HG03066 (cell line): ENCODE measurements at regions not wholly inside any gene's neighbourhood (a gene's known extent, or its start where the extent isn't known, plus 50 kb on each side); places are given as distances from the start of the nearest gene placed in this dataset.

ENCODE experiments used
- ATAC-seq: cut with Tn5 transposase; IDR thresholded peaks from one replicate; pipeline ENCODE4 v1.9.1; 2021; ENCODE audit warnings: low read depth; ENCODE audit not compliant: unreplicated experiment

DNA sequence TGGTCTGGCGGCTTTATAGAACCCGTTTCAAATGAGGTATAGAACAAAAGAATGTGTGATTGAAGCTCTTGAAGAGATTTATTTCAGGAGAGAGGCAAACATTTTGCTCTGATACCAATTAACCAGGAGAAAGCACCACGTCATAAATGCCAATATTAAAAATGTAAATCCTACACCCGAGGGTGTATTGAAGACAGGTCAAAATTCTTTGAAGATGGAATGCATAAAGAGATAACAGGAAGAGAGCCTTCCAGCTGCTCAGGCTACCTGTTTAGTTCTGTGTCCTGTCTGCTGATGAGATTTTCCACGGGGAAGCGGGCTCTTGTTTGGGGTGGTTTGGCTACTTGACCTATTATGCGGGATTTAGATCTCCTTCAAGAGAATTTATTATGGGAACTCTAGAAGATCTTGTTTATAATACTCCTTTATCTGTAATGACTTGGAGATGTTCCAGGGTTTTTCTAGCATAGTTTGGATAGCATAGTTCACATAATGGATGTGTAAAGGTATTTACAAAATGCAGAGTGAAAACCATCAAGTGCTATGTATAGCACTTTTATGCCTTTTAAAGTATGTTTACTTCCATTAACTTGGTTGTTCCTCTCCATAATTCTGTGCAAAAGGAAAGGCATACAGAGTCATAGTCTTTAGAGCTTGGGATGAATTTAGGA, 204.5 kb upstream of the SPRED2 start:
- no peak for ATAC-seq

DNA sequence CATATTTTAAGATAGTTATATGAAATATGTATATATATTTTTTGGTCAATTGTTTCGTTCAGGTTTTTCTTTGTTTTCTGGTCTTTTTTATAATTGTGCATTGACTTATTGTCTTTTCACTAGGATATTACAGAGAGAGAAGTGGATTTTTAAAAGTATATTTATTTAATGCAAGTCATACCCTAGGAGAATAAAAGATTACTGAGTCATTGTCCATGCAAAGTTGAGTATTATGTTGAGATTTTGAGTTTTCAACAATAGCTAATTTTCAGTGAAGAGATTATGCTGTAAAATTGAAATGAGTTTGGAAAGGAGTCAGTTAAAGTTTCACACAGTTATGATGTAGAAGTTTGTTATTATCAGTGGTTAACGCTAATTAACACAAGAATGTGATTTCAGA, 203.6 kb upstream of the SPRED2 start:
- no peak for ATAC-seq

- no peak for ATAC-seq
Measured at GRCh38 chr2:65634304-65634703, 201.9 kb upstream of the SPRED2 start.

GRCh38 chr2:65630643-65631042, 198.2 kb upstream of the SPRED2 start:
- ATAC-seq = no peak

- no peak for ATAC-seq
Measured at GRCh38 chr2:65628156-65628555, 195.8 kb upstream of the SPRED2 start.

GRCh38 chr2:65626831-65627230, 194.4 kb upstream of the SPRED2 start:
- ATAC-seq = no peak

GRCh38 chr2:65625982-65626381, 193.6 kb upstream of the SPRED2 start:
- ATAC-seq = no peak

DNA sequence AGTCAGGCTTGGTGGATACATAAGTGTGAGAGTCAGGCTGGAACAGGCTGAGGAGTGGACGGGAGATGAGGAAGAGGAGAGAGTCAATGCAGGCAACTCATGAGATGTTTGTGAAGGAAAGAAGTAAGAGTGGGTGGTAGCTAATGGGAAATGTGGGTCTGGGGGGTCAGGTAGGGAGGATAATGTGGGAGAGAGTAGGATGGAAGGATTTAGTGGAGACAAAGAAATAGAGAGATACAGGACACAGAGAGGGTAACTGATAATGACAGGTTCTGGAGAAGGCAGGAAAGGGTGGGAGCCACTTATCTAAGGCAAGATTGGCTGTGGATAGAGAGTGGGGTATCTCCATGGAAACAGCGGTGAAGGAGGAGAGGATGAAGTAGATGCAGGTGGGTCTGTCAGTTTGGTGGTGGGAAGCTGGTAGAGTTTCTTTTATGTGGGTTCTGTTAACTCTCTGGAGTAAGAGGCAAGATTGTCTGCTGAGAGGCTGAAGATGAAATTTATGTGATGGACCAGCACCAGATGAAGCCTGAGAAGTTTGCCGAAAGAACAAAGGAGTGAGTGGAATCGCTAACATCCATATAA, 190.6 kb upstream of the SPRED2 start:
- no peak for ATAC-seq

- no peak for ATAC-seq
Measured at GRCh38 chr2:65622499-65622898, 190.1 kb upstream of the SPRED2 start.

- no peak for ATAC-seq
Measured at GRCh38 chr2:65620524-65620923, 188.1 kb upstream of the SPRED2 start.

GRCh38 chr2:65620026-65620425, 187.6 kb upstream of the SPRED2 start:
- ATAC-seq = no peak

DNA sequence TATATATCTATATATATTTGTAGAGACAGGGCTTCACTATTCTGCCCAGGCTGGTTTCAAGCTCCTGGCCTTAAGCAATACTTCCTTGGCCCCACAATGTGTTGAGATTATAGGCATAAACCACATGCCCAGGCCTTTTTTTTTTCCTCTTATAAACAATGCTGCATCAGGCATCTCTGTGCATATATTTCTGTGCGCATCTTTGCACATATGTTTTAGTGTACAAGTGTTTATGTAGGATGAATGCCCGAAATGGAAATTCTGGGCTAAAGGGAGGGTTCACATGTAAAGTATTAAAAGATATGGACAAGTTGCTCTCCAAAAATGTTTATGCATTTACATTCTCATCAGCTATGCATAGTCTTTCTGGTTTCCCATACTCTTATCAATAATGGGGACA, 183.2 kb upstream of the SPRED2 start:
- ATAC-seq = no peak

DNA sequence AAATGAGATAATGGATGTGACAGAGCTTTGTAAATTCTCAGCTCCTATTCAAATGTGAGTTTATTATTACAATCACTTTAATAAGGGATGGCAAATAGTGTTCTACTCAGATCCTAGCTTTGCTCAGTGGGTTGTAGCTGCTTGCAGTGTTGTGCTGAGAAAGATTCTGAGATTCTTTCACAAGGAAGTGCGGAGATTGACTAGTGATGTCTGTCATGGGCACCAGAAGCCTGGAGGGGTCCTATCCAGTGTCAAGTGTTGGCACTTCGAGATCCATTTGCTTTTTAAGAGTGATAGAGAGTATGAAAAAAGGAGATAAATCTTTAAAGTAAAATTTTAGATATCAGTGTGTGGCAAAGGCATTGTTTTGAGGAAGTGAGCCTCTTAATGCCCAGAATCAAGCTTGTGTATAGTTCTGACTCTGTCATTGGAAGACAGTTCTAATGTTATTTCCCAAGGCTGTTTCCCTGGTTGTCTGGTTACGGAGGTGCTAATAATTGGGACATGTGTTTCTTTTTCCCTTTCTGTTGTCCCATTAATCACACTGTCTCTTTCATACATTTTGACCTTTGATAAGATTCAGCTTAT, 181.7 kb upstream of the SPRED2 start:
- no peak for ATAC-seq

DNA sequence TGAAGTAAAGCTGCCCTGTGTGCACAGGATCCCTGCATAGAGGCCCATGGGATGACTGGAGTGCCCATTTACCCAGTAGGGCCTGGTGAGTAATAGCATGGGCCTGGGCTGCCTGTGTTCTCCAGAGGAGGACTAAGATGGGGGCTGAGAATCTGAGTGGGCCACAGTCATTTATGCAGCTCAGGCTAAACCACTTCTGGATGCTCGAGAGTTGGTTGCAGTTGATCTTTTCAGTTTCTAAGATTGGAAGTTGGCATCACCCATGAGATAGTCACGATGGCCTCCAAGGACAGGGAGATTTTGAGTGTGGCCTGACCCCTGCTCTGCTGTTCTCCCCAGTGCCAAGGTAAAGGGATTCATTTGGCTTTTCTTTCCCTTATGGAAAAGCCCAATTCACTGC, 179.1 kb upstream of the SPRED2 start:
- no peak for ATAC-seq

DNA sequence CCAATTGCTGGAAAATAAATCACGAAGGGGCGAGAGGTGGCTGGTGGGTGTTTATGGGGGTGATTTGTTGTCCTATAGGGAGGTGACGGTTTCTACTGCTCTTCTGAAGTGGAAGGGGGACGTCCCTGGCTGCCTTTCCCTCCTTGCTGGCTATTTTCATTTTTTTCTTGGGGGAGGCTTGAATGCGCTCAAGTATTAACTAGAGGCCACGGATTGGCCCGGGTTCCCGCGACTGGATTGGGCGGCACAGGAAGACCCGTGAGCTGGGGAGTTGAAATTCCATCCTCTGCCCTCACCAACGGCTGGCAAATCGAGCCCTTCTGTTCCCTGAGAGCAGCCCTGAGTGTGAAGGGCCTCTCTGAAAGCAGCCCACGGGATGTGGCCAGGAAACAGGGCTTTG, 176.5 kb upstream of the SPRED2 start:
- no peak for ATAC-seq

GRCh38 chr2:65608466-65608865, 176.1 kb upstream of the SPRED2 start:
- no peak for ATAC-seq

DNA sequence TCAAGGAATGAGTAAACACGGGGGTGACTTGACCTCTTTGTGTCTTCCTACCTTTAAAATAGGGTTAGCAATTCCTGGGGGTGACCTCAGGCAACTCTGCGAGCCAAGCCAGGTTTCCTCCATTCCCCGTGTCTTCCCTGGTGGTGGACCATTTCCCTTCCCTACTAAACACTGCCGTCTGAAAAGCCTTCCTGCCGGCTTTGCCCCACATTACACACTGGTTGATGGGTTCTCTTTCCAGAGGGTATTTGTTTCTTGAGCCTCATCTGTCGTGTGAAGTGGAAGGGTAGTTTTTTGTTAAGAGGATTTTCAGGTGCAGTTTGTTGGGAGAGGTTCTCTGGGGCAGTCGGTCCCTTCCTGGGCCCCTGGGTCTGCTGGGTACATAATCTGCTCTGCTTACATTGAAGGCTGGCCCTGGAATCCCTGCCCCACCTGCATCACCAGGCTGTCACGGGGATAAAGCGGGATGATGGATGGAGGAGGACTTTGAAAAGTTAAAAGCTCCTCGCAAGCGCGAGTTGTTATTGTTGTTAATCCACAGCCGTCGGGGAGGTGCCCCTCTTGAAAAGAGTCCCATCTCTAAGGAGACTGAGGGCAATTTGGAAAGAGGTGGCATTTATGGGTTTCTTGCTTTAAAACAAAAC, 175.4 kb upstream of the SPRED2 start:
- ATAC-seq = no peak

DNA sequence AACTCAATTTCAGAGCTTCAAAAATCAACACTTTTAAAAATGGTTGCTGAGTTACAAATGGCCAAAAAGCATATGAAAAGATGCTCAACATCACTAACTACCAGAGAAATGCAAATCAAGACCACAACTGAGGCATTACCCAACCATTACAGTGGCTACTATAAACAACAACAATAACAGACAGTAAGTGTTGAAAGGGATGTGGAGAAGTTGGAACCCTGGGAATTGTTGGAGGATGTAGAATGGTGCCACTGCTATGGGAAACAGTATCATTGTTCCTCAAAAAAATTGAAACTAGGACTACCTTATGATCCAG, 173.3 kb upstream of the SPRED2 start:
- ATAC-seq = no peak

DNA sequence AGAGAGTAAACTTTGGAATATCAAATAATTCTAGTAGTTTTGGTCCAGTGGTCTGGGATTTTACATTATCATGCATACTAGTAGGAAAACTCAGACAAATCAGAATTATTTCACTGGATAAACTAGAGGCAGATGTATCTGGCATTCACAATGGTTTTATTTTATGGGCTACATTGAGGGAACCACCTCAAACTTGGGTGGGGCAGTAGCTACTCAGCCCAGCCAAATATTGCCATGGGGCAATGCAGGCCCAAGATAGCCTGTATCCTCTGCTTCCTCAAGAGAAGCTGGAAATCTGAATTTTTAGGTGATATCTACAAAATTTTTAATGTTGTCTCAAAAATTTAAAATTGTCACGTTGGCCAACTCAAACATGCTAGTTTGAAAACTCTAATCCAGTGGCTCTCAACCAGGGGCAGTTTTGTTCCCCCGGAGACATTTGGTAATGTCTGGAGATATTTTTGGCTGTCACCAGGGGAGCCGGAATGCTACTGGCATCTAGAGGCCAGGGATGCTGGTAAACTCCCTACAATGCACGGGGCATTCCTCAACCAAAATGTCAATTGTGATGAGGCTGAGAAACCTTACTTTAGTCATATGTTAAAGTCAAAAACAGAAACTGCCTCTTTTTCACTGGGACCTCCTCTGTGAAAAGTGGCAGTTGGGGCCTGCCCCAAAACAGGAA, 172.8 kb upstream of the SPRED2 start:
- ATAC-seq = no peak

GRCh38 chr2:65604246-65604645, 171.8 kb upstream of the SPRED2 start:
- no peak for ATAC-seq

DNA sequence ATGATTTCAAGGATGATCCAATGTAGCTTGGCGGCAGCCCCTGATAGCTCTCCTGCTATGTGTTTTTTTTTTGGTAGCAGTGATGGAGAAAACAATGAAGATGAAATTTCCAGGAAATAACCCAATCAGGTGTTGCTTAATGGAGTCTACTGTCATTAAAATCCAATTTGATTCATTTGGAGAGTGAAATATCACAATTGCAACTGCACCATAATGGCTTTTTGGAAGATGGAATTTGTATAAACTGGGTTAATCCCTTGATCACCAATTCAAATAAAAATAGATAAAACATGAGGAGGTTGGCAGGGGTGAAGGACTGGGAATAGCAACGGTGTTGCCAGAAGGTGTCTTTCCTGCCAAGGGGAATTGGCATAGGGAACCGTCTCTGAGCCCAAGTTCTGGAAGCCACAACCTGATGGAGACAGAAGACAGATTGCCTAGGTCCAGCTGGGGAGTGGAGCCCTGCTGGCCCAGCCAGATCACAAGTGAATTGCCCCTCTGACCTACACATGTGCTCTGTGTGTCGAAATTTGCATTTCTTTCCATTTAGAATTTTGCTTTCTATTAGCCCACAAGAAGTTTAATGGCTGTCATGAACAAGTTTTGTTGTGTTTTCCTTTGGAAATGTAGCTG, 170.3 kb upstream of the SPRED2 start:
- ATAC-seq = no peak
